ENCODE measurements at regions not wholly inside any gene's neighbourhood (a gene's known extent, or its start where the extent isn't known, plus 50 kb on each side); places are given as distances from the start of the nearest gene placed in this dataset.

DNA sequence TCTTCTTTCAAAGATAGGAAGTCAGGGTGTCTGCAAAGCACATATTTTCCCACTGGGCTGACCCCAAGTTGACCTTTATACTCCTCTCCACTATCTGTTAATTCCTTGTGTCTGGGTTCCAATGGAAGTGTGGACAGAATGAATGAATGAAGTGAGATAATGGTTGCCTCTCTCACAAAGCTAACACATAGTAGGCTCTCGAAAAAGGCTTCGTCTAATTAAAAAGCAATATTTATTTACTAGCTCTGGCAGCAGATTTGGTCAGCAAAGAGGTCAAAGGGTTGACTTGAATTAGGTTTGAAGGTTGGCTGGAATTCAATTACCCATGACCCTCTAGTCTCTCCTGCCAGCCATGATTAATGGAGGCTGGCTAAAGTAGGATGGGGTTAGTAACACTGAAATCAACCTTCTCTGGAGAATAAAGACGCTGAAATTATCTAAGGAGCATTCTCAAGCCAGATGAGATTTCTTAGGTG lies 280.3 kb upstream of the KLF3 start:
- TF ChIP-seq, protein P1, sequence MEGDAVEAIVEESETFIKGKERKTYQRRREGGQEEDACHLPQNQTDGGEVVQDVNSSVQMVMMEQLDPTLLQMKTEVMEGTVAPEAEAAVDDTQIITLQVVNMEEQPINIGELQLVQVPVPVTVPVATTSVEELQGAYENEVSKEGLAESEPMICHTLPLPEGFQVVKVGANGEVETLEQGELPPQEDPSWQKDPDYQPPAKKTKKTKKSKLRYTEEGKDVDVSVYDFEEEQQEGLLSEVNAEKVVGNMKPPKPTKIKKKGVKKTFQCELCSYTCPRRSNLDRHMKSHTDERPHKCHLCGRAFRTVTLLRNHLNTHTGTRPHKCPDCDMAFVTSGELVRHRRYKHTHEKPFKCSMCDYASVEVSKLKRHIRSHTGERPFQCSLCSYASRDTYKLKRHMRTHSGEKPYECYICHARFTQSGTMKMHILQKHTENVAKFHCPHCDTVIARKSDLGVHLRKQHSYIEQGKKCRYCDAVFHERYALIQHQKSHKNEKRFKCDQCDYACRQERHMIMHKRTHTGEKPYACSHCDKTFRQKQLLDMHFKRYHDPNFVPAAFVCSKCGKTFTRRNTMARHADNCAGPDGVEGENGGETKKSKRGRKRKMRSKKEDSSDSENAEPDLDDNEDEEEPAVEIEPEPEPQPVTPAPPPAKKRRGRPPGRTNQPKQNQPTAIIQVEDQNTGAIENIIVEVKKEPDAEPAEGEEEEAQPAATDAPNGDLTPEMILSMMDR (IDR thresholded peaks at IDR 0.05): no peak
- TF ChIP-seq POLR2A (IDR thresholded peaks at IDR 0.05): no peak
